DOHH2 (cell line): ENCODE measurements at regions not wholly inside any gene's neighbourhood (a gene's known extent, or its start where the extent isn't known, plus 50 kb on each side); places are given as distances from the start of the nearest gene placed in this dataset.

Experiments
- H3F3A ChIP-seq: fragments of 200-600 bp; sonication (generic), shearing (Covaris generic); 2 replicates; pipeline ENCODE4 v1.6.0; 2016; ENCODE audit warnings: antibody characterized with exemption, mild to moderate bottlenecking; ENCODE audit not compliant: control insufficient read depth, insufficient read depth
- H3K27ac ChIP-seq: fragments of 200-600 bp; sonication (generic); 2 replicates; pipeline ENCODE4 v1.5.1; 2014; ENCODE audit warnings: low read depth, mild to moderate bottlenecking, low read length, moderate library complexity
- H3K27me3 ChIP-seq: fragments of 200-600 bp; sonication (generic); 2 replicates; pipeline ENCODE4 v1.6.1; 2014; ENCODE audit warnings: mild to moderate bottlenecking, low read length, mixed read lengths; ENCODE audit not compliant: control insufficient read depth
- H3K36me3 ChIP-seq: fragments of 200-600 bp; sonication (generic); 2 replicates; pipeline ENCODE4 v1.6.1; 2014; ENCODE audit warnings: mild to moderate bottlenecking, low read length, moderate library complexity, mixed read lengths; ENCODE audit not compliant: control insufficient read depth
- H3K4me1 ChIP-seq: fragments of 200-600 bp; sonication (generic); 2 replicates; pipeline ENCODE4 v1.6.1; 2014; ENCODE audit warnings: mild to moderate bottlenecking, low read length, mixed read lengths; ENCODE audit not compliant: control insufficient read depth
- H3K4me2 ChIP-seq: fragments of 200-600 bp; sonication (generic); 2 replicates; pipeline ENCODE4 v1.6.0; 2014; ENCODE audit warnings: mild to moderate bottlenecking, low read length, moderate library complexity
- H3K4me3 ChIP-seq: fragments of 200-600 bp; sonication (generic); 2 replicates; pipeline ENCODE4 v1.5.1; 2014; ENCODE audit warnings: mild to moderate bottlenecking, low read length, mixed read lengths
- H3K79me2 ChIP-seq: fragments of 200-600 bp; sonication (generic); 2 replicates; pipeline ENCODE4 v1.6.1; 2014; ENCODE audit warnings: mild to moderate bottlenecking, low read length, mixed read lengths; ENCODE audit not compliant: control insufficient read depth
- H3K9me2 ChIP-seq: fragments of 200-600 bp; sonication (generic); replicated peaks from 2 replicates; pipeline ENCODE4 v1.6.1; 2014; ENCODE audit warnings: mild to moderate bottlenecking, low read length, mixed read lengths; ENCODE audit not compliant: control insufficient read depth
- H3K9me3 ChIP-seq: fragments of 200-600 bp; sonication (generic); 2 replicates; pipeline ENCODE4 v1.6.1; 2014; ENCODE audit warnings: antibody characterized with exemption, low read length, mixed read lengths; ENCODE audit not compliant: control insufficient read depth, insufficient read depth
- H4K20me1 ChIP-seq: fragments of 200-600 bp; sonication (generic); 2 replicates; pipeline ENCODE4 v1.6.0; 2014; ENCODE audit warnings: low read depth, mild to moderate bottlenecking, antibody characterized with exemption, low read length, moderate library complexity; ENCODE audit not compliant: control insufficient read depth, insufficient read depth
- CTCF ChIP-seq: fragments of 200-600 bp; sonication (generic); IDR thresholded peaks from one replicate; pipeline ENCODE4 v1.5.1; 2014; ENCODE audit warnings: antibody characterized with exemption, mild to moderate bottlenecking, low read depth, low read length; ENCODE audit not compliant: poor library complexity, severe bottlenecking
- EZH2phosphoT487 ChIP-seq: fragments of 200-600 bp; sonication (generic); IDR thresholded peaks from 2 replicates; pipeline ENCODE4 v1.6.1; 2017; ENCODE audit warnings: borderline replicate concordance, mild to moderate bottlenecking, antibody characterized with exemption, low read length, moderate library complexity, mixed read lengths

- H3K27me3 ChIP-seq: no peaks in the 10 kb centered on the region
- no peaks in the 10 kb centered on the region for H3K79me2 ChIP-seq
- no peak overlapping the region for H3K27ac ChIP-seq
- H3K9me2 ChIP-seq: no peaks in the 10 kb centered on the region
- H3K4me3 ChIP-seq: no peak overlapping the region
- TF ChIP-seq EZH2phosphoT487 (no peak), CTCF (no peak)
- no peaks in the 10 kb centered on the region for H3K36me3 ChIP-seq
- H3F3A ChIP-seq: no peaks in the 10 kb centered on the region
- no peaks in the 10 kb centered on the region for H3K9me3 ChIP-seq
- H3K4me2 ChIP-seq: no peak overlapping the region
- H4K20me1 ChIP-seq: no peaks in the 10 kb centered on the region
- H3K4me1 ChIP-seq: no peaks in the 10 kb centered on the region
Observed at GRCh38 chr2:66273933-66274490, 160.9 kb upstream of the MEIS1 start.

DNA sequence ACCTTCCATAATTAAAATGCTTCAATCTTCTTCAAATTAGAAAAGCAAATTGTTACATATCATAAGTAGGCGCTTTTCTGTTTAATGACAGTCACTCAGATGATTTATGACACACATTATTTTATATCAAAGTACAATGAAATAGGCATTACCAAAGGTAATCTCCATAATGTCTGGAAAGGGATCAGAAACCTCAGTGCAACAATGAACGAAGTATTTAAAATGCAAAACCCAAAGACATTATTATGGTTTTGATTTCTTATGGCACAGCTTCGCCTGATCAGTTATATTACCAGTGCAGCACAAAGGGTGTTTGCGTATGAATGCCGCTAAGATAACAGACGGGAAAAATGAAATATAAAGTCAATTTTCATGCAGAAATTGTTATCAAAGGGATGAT is 162.2 kb upstream of the MEIS1 start:
- no peaks in the 10 kb centered on the region for H4K20me1 ChIP-seq
- no peaks in the 10 kb centered on the region for H3K79me2 ChIP-seq
- no peaks in the 10 kb centered on the region for H3K9me2 ChIP-seq
- TF ChIP-seq EZH2phosphoT487 (no peak), CTCF (no peak)
- no peaks in the 10 kb centered on the region for H3F3A ChIP-seq
- H3K4me3 ChIP-seq: no peak overlapping the region
- H3K9me3 ChIP-seq: no peaks in the 10 kb centered on the region
- no peak overlapping the region for H3K4me2 ChIP-seq
- H3K36me3 ChIP-seq: no peaks in the 10 kb centered on the region
- H3K27ac ChIP-seq: no peak overlapping the region
- no peaks in the 10 kb centered on the region for H3K4me1 ChIP-seq
- H3K27me3 ChIP-seq: no peaks in the 10 kb centered on the region

DNA sequence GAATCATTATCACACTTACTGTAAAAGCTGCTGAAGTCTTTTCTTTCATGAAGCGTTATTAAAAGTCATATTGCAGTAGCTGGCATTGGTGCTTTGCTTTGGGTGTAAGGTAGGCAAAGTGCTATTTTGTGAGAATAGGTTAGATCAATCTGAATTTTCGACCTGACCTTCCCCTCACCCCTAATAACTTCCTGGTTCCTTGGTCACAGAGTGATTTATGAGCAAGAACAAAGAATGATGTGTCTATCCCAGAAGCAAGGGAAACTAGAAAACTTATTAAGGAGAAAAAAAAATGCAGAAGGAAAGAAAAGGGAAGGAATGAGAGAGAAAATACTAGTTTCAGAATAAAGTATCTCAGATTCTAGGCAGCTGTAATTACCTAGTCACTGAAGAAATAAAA is 163.1 kb upstream of the MEIS1 start:
- Histone ChIP-seq H3K4me1 (no peaks in the 10 kb centered on the region), H3K36me3 (no peaks in the 10 kb centered on the region), H3F3A (no peaks in the 10 kb centered on the region), H3K4me2 (no peak overlapping the region), H3K9me2 (no peaks in the 10 kb centered on the region), H3K27ac (no peak overlapping the region), H3K79me2 (no peaks in the 10 kb centered on the region), H3K9me3 (no peaks in the 10 kb centered on the region), H4K20me1 (no peaks in the 10 kb centered on the region), H3K27me3 (no peaks in the 10 kb centered on the region), H3K4me3 (no peak overlapping the region)
- TF ChIP-seq EZH2phosphoT487 (no peak), CTCF (no peak)
